ENCODE measurements at regions not wholly inside any gene's neighbourhood (a gene's known extent, or its start where the extent isn't known, plus 50 kb on each side); places are given as distances from the start of the nearest gene placed in this dataset.

GRCh38 chr1:117810553-117810952, 118.9 kb downstream of the GDAP2 start (continued):
- no peak for TF ChIP-seq CTCF (IDR thresholded peaks at IDR 0.05; ENCODE audit: control extremely low read depth in 1 of 3, insufficient read depth in 1 of 3, low read depth in 1 of 3, low read length in 3 of 3)
- TF ChIP-seq KDM4A (IDR thresholded peaks at IDR 0.05; ENCODE audit: low read depth, low read length, severe bottlenecking): no peak
- TF ChIP-seq TEAD4 (IDR thresholded peaks at IDR 0.05; ENCODE audit: low read depth, low read length): no peak

Measured in H1 (cell line).